Stimulated activated CD8-positive, alpha-beta memory T cell treated with anti-CD3 and anti-CD28 coated beads, Interleukin-12 subunit alpha, Interleukin-12 subunit beta, amount 100 ng/mL, for 1 hour (primary cell): ENCODE measurements at regions not wholly inside any gene's neighbourhood (a gene's known extent, or its start where the extent isn't known, plus 50 kb on each side); places are given as distances from the start of the nearest gene placed in this dataset.

ENCODE experiments used
- DNase-seq: peaks from one replicate; pipeline ENCODE4 v3.0.0-alpha.2; 2020; ENCODE audit warnings: low read depth

- no peak for DNase-seq
Measured at GRCh38 chrX:69277369-69277990, 112.2 kb upstream of the PJA1 start.

GRCh38 chrX:69268611-69269010 is 103.4 kb upstream of the PJA1 start:
- no peak for DNase-seq

GRCh38 chrX:69264158-69264581 is 98.9 kb upstream of the PJA1 start:
- DNase-seq: no peak

GRCh38 chrX:69263251-69263820 is 98.1 kb upstream of the PJA1 start:
- no peak for DNase-seq

- DNase-seq: no peak
Measured at GRCh38 chrX:69262036-69262936, 97.0 kb upstream of the PJA1 start.

GRCh38 chrX:69260169-69260568 is 94.9 kb upstream of the PJA1 start:
- DNase-seq: no peak

- DNase-seq: no peak
Measured at GRCh38 chrX:69258893-69259292, 93.6 kb upstream of the PJA1 start.

GRCh38 chrX:69257499-69258127 is 92.4 kb upstream of the PJA1 start:
- DNase-seq: no peak

- no peak for DNase-seq
Measured at GRCh38 chrX:69256291-69256565, 91.0 kb upstream of the PJA1 start.

GRCh38 chrX:69255441-69256290 is 90.4 kb upstream of the PJA1 start:
- no peak for DNase-seq

- DNase-seq: no peak
Measured at GRCh38 chrX:69253821-69254220, 88.6 kb upstream of the PJA1 start.

- DNase-seq: no peak
Measured at GRCh38 chrX:69243276-69243675, 78.0 kb upstream of the PJA1 start.

GRCh38 chrX:69238887-69239231 is 73.6 kb upstream of the PJA1 start:
- DNase-seq: no peak

- no peak for DNase-seq
Measured at GRCh38 chrX:69238114-69238886, 73.0 kb upstream of the PJA1 start.

GRCh38 chrX:69237236-69237635 is 72.0 kb upstream of the PJA1 start:
- DNase-seq: no peak

GRCh38 chrX:69236641-69237040 is 71.4 kb upstream of the PJA1 start:
- no peak for DNase-seq

GRCh38 chrX:69234624-69235023 is 69.4 kb upstream of the PJA1 start:
- no peak for DNase-seq

- DNase-seq: no peak
Measured at GRCh38 chrX:69232945-69233344, 67.7 kb upstream of the PJA1 start.

- no peak for DNase-seq
Measured at GRCh38 chrX:69231903-69232302, 66.7 kb upstream of the PJA1 start.

- DNase-seq: no peak
Measured at GRCh38 chrX:69229436-69229835, 64.2 kb upstream of the PJA1 start.

GRCh38 chrX:69228732-69229131 is 63.5 kb upstream of the PJA1 start:
- no peak for DNase-seq
